RPMI8226 (cell line): ENCODE measurements at regions not wholly inside any gene's neighbourhood (a gene's known extent, or its start where the extent isn't known, plus 50 kb on each side); places are given as distances from the start of the nearest gene placed in this dataset.
"Not testable (repeated sequence)": the region's sequence is repeated elsewhere in the genome, so short reads cannot be mapped to it uniquely, and the experiment has no call there.

Source experiments
- DNase-seq: peaks from one replicate; pipeline ENCODE4 v3.0.0-alpha.2; 2015

DNA sequence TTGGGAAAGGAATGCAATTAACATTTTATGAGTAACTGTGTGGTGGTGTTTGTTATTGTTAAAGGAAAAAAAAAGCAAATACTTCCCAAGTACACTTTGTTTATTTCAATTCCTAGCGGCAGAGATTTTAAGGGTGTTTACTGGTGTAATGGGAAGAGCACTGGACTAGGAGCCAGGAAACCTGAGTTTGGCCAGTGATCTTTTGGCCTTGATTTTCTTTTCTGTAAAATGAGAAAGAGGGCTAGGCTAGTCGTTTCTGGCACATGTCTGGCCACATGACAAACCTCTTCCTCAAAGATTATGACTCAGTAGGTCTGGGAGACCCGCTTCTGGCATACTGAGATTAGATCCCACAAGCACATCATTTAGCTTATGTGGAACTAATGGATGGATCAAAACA lies 428.1 kb upstream of the NOX3 start:
- no peak for DNase-seq

DNA sequence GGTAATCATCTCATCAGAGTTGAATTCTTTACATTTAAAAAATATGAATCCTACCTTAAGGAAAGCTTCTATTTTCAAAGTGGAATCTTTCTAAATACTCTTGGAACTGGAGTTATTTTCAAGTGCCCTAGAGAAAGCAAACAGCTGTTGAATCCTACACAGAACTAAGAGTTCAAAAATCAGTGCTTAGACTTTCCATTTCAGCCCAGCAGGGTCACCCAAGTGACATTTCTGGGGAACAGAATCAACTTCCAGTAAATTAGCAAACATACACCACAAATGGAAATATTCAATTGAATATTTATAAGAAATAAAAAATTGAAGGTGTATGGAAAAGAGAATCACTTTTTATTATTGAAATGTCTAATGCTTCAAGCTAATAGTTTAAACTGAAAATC lies 427.7 kb upstream of the NOX3 start:
- DNase-seq: no peak

DNA sequence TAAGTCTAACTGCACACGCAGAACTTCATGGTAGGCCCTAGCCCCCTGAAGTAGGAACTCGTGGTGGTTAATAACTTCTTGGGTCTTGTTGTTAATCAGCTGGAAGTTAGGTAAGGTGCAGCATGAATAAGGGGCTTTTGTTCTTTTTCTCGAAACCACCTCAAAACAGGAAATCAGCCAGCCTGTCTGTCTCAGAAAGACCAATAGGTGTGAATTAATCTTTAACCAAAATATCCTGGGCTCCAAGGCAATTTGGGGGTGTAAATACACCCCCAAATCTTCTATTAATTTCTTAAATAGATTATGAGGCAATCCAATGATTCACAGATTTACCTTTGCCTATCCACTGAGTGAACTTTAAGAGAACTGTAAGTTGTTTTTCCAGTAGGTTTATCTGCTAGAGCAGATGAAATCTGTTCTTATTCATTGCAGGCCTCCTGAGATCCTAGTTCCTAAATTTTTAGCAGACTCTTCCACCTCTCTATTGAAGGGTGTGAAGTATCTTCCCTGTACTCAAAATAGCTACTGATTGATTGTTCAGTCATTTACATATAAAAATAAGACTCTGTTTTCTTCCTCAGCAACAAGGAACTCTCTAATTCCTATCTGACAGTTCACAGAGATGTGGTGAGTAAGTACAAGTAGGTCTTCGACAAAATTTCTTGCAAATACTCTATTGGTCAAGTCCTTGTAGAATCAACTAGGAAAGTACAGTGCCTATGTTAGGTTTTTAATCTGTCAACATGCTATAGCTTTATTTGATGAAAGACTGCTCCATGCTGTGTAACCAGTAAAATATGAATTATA lies 427.1 kb upstream of the NOX3 start:
- DNase-seq: no peak

DNA sequence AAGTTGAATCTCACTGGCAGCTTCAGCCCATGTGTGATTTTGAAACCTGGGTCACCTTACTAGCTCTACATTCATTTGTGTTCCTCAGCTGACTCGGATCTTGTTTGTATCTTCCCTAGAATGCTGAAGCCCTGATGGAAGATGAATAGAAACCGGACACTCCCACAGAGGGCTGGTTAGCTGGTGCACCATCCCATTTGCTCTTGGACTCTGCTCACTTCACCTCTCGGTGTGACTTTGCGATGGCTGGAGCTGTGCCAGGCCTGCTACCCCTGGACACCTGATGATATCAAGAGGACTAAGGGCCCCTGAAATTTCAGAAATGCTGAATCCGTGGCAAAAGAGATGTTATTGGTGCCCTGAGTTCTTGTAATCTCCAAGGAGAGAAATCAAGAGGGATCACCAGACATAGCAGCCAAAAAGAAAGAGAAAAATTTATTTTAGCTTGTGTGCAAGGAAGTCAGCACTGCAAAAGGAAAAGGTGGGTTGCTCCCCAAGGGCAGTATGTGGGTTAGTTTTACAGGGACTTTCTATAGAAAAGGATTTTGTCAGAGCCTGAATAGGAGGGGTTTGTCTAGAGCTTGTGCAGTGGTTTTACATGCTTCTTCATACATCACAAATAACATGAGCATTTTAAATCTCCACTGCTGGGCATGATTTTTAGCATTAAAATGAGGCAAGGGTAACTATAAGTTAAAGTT lies 426.3 kb upstream of the NOX3 start:
- no peak for DNase-seq

DNA sequence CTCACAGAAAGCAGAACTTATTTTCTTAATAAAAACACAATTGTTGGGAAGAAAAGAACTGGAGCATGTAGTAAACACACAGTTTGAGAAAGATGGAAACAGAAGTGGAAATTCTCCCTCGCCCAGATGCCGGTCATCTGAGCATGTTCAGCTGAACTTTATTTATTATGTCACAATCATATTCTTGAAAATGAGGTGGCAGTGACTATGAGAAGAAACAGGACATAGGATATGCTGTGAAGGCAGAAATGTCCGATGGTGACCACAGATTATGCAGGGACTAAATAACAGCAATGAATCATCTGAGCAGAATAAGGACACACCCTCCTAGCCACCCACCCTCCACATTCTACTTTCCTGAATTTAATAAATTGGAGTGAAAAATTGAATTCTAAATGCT lies 425.3 kb upstream of the NOX3 start:
- DNase-seq: no peak

DNA sequence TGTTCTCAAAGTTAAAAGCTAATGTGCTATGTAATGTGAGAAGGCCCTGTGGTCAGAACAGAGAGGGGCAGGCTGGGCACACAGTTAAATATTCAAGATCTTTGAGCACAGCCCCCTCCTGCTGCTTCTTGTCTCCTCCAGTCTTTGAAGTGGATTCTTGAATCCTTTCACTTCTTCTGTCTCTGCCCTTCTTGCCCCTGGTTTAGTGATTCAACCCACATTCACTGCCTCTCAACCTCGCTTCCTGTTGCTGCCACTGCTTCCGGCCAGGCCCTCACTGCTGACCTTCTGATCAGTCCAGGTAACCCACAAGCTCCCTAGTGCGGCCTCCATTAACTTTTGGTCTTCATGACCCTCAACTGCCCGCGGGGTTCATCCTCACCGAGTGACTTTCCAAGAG lies 417.3 kb upstream of the NOX3 start:
- DNase-seq: no peak

DNA sequence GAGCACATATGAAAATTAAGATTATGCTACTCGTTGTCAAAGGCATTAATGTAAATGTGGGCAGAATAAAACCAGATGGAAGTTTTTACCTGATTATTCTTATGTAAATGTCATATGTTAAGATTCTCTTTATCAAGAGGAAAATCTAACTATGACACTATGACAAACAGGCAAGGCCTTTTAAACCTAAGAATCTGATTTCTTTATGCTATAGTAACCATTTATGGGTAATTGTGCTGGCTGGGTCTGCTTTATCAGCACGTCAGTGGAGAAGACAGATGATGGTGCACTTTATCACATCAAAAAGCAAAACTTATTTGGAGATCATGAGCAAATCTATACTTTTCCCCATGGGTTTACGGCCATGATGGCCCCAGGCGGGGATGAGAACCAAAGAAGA lies 412.0 kb upstream of the NOX3 start:
- no peak for DNase-seq

DNA sequence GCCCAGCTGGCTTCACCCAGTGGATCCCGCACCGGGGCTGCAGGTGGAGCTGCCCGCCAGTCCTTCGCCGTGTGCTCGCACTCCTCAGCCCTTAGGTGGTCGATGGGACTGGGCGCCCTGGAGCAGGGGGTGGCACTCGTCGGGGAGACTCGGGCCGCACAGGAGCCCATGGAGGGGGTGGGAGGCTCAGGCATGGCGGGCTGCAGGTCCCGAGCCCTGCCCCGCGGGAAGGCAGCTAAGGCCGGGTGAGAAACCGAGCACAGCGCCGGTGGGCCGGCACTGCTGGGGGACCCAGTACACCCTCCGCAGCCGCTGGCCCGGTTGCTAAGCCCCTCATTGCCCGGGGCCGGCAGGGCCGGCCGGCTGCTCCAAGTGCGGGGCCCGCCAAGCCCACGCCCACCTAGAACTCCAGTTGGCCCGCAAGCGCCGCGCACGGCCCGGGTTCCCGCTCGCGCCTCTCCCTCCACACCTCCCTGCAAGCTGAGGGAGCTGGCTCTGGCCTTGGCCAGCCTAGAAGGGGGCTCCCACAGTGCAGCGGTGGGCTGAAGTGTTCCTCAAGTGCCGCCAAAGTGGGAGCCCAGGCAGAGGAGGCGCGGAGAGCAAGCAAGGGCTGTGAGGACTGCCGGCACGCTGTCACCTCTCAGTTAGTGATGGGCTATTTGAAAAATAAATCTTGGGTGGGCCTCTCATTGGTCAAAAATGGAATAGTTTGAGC lies 411.2 kb upstream of the NOX3 start:
- DNase-seq: not testable (repeated sequence)

DNA sequence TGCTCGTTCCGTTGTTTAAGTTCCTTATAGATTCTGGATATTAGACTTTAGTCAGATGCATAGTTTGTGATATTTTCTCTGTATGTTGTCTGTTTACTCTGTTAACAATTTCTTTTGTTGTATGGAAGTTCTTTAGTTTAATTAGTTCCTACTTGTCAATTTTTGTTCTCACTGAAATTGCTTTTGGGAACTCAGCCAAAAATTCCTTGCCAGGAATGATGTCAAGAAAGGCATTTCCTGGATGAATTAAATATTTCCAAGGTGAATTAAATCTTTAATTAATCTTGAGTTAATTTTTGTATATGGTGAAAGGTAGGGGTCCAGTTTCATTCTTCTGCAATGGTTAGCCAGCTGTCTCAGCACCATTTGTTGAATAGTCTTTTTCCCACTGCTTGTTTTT lies 406.2 kb upstream of the NOX3 start:
- no peak for DNase-seq

DNA sequence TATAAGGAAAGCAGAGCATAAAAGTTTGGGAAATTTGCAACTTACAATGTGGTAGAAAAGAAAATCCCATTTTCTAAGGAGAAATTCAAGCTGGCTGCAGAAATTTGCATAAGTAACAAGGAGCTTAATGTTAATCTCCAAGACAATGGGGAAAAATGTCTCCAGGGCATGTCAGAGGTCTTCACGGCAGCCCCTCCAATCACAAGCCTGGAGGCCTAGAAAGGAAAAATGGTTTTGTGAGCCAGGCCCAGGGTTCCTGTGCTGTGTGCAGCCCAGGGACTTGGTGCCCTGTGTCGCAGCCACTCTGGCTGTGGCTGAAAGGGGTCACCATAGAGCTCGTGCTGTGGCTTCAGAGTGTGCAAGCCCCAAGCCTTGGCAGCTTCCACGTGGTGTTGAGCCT lies 403.3 kb upstream of the NOX3 start:
- not testable (repeated sequence) for DNase-seq

DNA sequence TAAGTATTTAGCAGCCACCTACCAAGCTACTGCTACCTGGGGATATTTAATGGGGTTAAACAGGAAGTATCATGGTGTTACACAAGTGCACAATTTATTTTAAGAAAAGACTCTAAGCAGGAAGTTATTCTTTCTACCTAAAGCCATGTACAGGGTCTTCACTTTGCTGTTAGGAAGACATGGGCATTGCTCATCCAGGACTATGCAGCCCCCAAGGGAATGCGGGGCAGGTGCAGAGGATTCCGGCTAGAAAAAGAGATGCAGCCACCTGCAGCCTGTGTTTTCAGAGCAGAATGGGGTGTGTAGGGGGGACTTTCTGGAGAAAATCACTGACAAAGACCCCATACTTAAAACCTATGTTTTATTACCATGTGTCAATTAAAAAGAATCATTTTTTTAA lies 399.1 kb upstream of the NOX3 start:
- no peak for DNase-seq

DNA sequence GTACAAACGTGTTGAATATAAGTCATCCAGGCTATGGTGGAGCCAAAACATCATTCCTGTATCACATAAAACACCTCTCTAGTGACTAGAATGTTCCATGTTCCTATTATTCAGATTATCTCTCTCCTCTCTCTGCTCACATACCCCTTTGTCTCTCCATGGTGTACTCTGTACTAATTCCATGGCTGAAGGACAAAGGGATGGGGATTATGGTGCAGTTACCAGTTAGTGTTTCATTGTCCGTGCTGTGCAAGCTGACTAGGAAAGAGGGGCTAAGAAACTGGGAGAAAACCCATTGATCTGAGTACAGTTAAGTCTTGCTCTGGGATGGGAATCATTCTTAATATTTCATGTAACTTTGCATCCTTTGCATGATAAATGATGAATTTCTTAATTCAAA lies 397.4 kb upstream of the NOX3 start:
- DNase-seq: no peak

DNA sequence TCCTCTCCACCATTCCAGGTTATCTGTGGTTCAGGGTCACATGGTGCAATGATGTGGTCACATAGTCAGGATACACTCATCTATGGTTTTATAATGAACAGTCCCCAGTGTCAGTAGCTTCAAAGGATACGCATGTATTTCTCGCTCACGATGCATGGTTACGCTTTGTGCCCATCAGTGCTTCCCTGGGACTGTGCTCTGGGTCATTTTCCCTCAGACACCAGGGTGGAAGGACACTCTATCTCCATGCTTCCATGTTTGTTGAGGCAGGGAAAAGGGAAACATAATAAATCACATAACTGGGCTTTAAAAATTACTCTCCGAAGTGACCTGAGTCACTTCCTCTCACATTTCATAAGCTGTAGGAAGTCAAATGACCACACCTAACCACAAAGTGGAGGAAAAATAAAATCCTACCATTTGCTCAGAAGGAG lies 394.8 kb upstream of the NOX3 start:
- DNase-seq: no peak

DNA sequence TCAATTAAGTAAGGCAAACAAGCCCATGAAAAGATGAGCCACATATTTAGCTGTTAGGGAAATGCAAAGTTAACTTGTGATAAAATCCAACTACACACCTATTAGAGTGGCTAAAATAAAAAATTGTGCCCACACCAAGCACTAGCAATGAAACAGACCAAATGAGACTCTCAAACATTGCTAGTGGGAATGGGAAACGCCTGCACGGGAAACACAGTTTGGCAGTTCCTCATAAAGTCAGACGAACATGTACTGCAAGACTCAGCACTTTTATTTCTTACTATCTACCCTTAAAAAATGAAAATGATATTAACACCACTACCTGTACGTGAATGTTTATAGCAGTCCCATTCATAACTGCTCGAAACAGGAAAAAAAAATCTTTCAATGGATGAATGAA lies 392.1 kb upstream of the NOX3 start:
- no peak for DNase-seq

DNA sequence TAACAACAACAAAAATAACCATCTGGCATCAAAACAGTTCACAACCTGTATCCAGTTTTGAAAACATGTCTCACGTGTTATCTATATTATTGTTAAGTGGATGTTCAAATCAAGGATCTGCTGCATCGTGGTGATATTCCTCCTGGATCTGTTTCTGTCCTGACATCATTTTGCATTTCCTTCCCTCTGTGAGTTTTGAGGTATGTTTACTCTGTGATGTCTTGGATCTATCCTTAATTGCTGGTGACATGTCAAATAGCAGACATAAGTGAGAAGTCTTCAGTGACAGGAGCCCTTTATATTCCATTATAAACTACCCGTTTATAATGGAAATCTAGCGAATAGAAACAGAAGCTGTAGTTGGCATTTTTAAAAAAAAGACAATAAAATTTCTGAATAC lies 381.8 kb upstream of the NOX3 start:
- no peak for DNase-seq

DNA sequence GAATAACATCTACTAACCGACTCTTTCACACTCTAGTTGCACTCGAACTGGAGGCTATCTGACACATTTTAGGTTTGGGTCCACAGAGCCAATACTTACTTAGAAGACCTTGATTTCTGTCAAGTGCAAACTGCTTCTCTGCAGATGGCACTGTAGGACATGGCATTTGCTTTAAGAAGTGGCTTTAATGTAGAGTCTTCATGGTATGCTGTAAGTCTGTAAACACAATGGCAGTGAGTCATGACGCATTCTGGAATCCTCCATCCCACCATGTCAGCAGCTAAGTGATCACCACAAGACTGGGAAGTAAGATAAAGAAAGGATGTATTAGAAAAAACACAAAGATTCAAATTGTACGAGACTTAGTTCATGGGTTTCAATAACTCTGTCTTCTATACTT lies 377.0 kb upstream of the NOX3 start:
- DNase-seq: no peak

DNA sequence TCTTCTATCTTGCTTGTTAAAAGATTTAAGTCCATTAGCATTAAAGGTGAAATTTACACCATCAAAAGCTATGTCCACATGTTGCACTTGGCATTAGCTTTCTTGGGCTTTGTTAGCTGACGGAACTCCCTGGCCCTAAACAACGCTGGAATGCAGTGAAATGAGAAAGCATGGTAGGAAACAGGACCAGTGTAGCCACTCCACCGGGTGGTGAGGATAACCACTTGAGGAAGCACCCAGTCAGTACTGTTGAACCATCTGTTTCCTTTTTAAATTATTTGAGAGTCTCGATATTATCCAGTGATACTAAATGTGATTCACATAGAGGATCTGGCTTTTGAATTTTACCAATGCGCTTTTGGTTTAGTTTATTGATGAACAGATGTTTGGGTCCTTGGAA lies 374.9 kb upstream of the NOX3 start:
- no peak for DNase-seq

DNA sequence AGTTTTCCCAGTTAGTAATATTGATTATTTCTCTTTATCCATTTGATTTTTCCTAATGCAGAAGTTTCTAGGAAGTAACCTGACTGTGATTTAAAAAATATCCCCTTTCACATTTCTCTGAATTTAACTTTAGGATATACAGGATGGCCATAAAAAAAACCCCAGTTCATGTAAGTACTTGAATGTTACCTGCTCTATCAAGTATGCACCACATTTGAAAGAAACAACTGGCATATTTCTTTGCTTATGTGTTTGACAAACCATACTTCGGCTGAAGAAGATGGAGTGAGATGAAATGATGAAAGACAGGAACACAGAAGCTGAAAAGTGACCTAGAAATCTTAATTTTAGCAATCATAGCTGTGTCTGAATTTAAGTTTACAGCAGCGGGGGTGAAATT lies 374.0 kb upstream of the NOX3 start:
- DNase-seq: no peak

DNA sequence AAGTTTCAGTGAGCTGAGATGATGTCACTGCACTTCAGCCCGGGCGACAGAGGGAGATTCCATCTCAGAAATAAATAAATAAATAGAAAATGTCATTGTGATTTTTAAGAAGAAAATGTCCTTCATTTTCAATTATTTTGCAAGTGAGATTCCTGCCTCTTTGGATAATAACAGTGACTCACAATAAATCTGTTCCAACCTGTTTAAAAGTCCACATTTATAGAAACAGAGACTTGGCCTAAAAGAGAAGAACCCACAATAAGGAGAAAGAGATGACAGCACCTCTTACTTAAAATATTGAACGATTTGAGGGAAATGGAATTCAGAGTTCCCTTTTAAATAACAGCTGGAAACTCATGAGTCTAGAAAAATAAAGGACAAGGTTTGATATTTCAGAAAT lies 373.4 kb upstream of the NOX3 start:
- no peak for DNase-seq

DNA sequence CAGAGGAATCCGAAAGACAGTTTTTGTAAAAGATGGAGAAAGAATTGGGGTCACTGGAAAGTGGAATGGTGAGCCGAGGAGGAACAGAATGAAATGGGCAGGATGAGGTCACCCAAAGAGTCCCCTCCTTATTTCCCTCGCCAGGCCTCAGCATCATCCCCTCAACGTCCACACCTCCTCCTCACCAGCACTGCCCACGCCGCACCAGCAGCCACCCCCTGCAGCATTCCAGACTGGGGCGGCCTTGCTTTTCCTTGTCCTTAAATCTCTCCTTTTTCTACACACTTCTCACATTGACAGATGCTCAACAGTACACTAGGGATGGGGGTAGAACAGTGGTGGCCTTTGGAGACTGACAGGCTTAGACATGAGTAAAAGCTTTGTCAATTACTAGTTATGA lies 363.1 kb upstream of the NOX3 start:
- DNase-seq: no peak

DNA sequence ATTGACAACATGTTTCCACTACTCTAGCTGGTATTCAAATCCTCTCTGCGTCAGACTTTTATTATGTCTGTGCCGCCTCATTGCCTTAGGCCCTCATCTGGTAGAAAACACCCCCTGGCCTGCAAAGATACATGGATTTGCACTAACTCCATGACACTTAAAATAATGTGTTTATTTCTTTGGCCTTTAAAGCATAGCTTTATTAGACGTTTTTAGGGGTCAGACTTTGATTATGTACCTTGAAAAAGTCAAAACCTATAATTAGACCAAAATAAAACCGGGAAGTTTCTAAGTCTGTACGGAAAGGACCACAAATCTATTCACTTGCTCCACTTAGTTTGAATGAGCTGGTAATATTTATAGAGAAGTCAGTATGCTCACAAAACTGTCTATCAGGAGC lies 357.9 kb upstream of the NOX3 start:
- DNase-seq: no peak

DNA sequence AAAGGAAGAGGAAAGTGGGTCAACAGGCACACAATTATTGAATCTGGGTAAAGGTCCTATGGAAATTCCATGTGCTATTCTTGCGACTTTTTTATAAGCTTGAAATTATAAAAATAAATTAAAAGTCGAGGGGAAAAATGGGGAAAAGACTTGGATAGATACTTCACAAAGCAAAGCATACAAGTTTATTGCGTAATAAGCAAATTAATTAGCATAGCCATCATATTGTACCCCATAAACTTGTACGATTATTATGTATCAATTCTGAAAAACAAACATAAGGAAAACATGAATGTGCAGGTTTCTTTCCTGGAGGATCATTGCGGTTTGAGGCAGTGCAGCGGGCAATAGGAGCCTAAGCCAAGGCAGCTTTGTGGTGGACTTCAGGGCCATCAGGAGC lies 351.6 kb upstream of the NOX3 start:
- no peak for DNase-seq

DNA sequence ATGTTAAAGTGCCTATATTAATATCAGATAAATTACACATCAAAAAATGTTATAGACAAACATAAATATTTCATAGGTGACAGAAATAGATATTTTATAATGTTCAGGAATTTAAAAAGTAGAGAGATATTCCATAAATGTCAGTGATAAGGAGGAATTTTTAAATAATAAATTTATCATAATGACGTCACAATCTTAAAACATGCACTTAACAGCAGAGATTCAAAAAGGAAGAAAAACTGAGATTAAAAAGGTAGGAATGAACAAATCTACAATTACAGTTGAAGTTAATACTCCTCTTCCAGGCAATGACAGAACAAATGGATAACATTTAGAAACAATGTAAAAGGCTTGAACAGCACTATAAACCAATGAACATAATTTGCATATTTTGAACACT lies 345.4 kb upstream of the NOX3 start:
- DNase-seq: no peak

DNA sequence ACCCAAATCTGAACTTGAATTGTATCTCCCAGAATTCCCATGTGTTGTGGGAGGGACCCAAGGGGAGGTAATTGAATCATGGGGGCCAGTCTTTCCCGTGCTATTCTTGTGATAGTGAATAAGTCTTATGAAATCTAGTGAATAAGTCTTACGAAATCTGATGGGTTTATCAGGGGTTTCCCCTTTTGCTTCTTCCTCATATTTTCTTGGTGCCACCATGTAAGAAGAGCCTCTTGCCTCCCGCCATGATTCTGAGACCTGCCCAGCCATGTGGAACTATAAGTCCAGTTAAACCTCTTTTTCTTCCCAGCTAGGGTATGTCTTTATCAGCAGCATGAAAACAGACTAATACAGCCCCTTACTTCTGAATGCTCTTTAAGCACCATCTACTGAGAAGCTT lies 343.2 kb upstream of the NOX3 start:
- not testable (repeated sequence) for DNase-seq
